ENCODE measurements at regions not wholly inside any gene's neighbourhood (a gene's known extent, or its start where the extent isn't known, plus 50 kb on each side); places are given as distances from the start of the nearest gene placed in this dataset.

DNA sequence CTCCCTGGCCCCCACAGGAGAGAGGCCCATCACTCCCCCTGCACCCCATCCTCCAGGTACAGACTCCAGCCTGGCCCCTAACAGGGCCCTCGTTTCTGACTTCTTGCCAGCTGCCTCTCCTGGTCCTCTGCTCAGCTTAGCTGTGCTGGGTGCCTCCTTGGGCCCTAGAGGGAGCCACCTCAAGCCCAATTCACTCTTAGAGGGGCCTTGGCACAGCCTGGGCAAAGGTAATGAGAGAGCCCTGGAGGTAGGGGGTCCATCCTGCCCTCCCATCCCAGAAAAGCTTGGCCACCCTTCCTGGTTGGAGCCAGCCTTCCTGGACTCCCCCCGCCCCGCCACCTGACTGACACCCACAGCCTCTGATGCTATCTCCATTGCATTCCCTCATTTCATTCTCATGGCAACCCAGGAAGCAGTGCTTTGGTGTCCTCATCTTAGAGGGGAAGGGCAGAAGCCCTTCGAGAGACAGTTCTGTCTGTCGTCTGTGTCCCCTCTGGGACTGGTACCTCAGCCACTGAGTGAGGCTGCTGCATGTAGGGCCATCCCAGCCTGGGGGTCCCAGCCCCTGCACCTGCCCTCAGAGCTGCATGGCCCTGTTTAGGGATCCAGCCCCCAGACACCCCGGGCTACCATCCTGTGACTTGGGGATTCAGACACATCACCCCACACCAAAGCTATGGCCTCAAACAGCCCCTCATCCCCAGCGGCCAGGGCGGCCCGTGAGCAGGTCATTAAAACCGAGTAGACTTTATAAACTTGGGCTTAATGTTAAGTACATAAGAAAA is 95.5 kb downstream of the BARX1 start:
- H3K9me3 ChIP-seq (ENCODE audit: control insufficient read depth, insufficient read depth, low read depth, low read length) = no peaks in the 10 kb centered on the region
- no peaks in the 10 kb centered on the region for H3K36me3 ChIP-seq (ENCODE audit: control insufficient read depth, insufficient read depth, low read length)
- no peak overlapping the region for H3K9ac ChIP-seq (ENCODE audit: low read length)
- H3K4me3 ChIP-seq (ENCODE audit: low read depth, low read length) = no peak overlapping the region
- peaks cover 12% of the 10 kb centered on the region for H3K27me3 ChIP-seq (ENCODE audit: control insufficient read depth, insufficient read depth, low read length)
- H3K4me1 ChIP-seq (ENCODE audit: control insufficient read depth, insufficient read depth, low read length) = peaks cover 18% of the 10 kb centered on the region
- H3K27ac ChIP-seq (ENCODE audit: low read depth, low read length) = no peak overlapping the region

- Histone ChIP-seq H3K9ac (ENCODE audit: low read length) (no peak overlapping the region), H3K36me3 (ENCODE audit: control insufficient read depth, insufficient read depth, low read length) (no peaks in the 10 kb centered on the region), H3K9me3 (ENCODE audit: control insufficient read depth, insufficient read depth, low read depth, low read length) (no peaks in the 10 kb centered on the region), H3K4me1 (ENCODE audit: control insufficient read depth, insufficient read depth, low read length) (peaks cover 10% of the 10 kb centered on the region; the same call in 1 of the 2 replicates), H3K27me3 (ENCODE audit: control insufficient read depth, insufficient read depth, low read length) (peaks cover 12% of the 10 kb centered on the region), H3K27ac (ENCODE audit: low read depth, low read length) (no peak overlapping the region), H3K4me3 (ENCODE audit: low read depth, low read length) (no peak overlapping the region)
Measured at GRCh38 chr9:93857528-93857927, 97.6 kb downstream of the BARX1 start.

GRCh38 chr9:93852728-93853127 is 102.4 kb downstream of the BARX1 start:
- H3K4me3 ChIP-seq (ENCODE audit: low read depth, low read length) = no peak overlapping the region
- H3K9ac ChIP-seq (ENCODE audit: low read length) = no peak overlapping the region
- no peaks in the 10 kb centered on the region for H3K36me3 ChIP-seq (ENCODE audit: control insufficient read depth, insufficient read depth, low read length)
- H3K9me3 ChIP-seq (ENCODE audit: control insufficient read depth, insufficient read depth, low read depth, low read length) = no peaks in the 10 kb centered on the region
- peaks cover 3% of the 10 kb centered on the region; the same call in 1 of the 2 replicates for H3K27me3 ChIP-seq (ENCODE audit: control insufficient read depth, insufficient read depth, low read length)
- H3K27ac ChIP-seq (ENCODE audit: low read depth, low read length) = no peak overlapping the region
- H3K4me1 ChIP-seq (ENCODE audit: control insufficient read depth, insufficient read depth, low read length) = no peaks in the 10 kb centered on the region

DNA sequence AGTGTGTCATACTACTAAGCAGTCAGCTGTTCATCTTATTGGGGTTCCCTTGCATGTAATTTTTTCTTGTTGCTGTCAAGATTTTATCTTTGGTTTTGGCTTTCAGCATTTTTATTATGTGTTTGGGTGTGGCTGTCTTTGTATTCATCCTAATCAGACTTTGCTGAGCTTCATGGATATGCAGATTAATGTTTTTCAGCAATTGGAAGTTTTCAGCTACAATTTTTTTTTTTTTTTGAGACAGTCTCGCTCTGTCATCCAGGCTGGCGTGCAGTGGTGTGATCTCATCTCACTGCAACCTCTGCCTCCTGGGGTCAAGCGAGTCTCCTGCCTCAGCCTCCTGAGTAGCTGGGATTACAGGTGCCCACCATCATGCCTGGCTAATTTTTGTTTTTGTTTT is 108.8 kb downstream of the BARX1 start:
- Histone ChIP-seq H3K4me3 (ENCODE audit: low read depth, low read length) (no peak overlapping the region), H3K27me3 (ENCODE audit: control insufficient read depth, insufficient read depth, low read length) (peaks cover 7% of the 10 kb centered on the region; the same call in 1 of the 2 replicates), H3K4me1 (ENCODE audit: control insufficient read depth, insufficient read depth, low read length) (no peaks in the 10 kb centered on the region), H3K9ac (ENCODE audit: low read length) (no peak overlapping the region), H3K36me3 (ENCODE audit: control insufficient read depth, insufficient read depth, low read length) (no peaks in the 10 kb centered on the region), H3K27ac (ENCODE audit: low read depth, low read length) (no peak overlapping the region), H3K9me3 (ENCODE audit: control insufficient read depth, insufficient read depth, low read depth, low read length) (no peaks in the 10 kb centered on the region)

DNA sequence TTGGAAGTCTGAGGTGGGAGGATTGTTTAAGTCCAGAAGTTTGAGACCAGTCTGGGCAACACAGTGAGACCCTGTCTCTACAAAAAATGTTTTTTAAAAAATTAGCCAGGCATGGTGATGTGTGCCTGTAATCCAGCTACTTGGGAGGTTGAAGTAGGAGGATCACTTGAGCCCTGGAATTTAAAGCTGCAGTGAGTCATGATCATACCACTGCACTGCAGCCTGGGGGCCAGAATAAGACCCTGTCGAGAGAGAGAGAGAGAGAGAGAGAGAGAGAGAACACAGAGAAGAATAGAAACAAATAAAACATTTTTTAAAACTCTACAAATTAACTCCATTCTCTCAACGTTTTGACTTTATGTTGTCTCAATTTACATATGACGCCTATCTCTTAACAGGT is 111.8 kb downstream of the BARX1 start:
- Histone ChIP-seq H3K27ac (ENCODE audit: low read depth, low read length) (no peak overlapping the region), H3K27me3 (ENCODE audit: control insufficient read depth, insufficient read depth, low read length) (peaks cover 4% of the 10 kb centered on the region; the same call in 1 of the 2 replicates), H3K9ac (ENCODE audit: low read length) (no peak overlapping the region), H3K4me3 (ENCODE audit: low read depth, low read length) (no peak overlapping the region), H3K36me3 (ENCODE audit: control insufficient read depth, insufficient read depth, low read length) (no peaks in the 10 kb centered on the region), H3K9me3 (ENCODE audit: control insufficient read depth, insufficient read depth, low read depth, low read length) (no peaks in the 10 kb centered on the region), H3K4me1 (ENCODE audit: control insufficient read depth, insufficient read depth, low read length) (no peaks in the 10 kb centered on the region)

GRCh38 chr9:93830606-93831005 is 124.5 kb downstream of the BARX1 start:
- Histone ChIP-seq H3K4me3 (ENCODE audit: low read depth, low read length) (no peak overlapping the region), H3K4me1 (ENCODE audit: control insufficient read depth, insufficient read depth, low read length) (peaks cover 10% of the 10 kb centered on the region), H3K36me3 (ENCODE audit: control insufficient read depth, insufficient read depth, low read length) (no peaks in the 10 kb centered on the region), H3K9me3 (ENCODE audit: control insufficient read depth, insufficient read depth, low read depth, low read length) (peaks cover 4% of the 10 kb centered on the region), H3K9ac (ENCODE audit: low read length) (no peak overlapping the region), H3K27me3 (ENCODE audit: control insufficient read depth, insufficient read depth, low read length) (peaks cover 28% of the 10 kb centered on the region), H3K27ac (ENCODE audit: low read depth, low read length) (no peak overlapping the region)

- H3K9me3 ChIP-seq (ENCODE audit: control insufficient read depth, insufficient read depth, low read depth, low read length) = peaks cover 4% of the 10 kb centered on the region
- peaks cover 33% of the 10 kb centered on the region for H3K27me3 ChIP-seq (ENCODE audit: control insufficient read depth, insufficient read depth, low read length)
- H3K36me3 ChIP-seq (ENCODE audit: control insufficient read depth, insufficient read depth, low read length) = no peaks in the 10 kb centered on the region
- H3K27ac ChIP-seq (ENCODE audit: low read depth, low read length) = no peak overlapping the region
- H3K4me3 ChIP-seq (ENCODE audit: low read depth, low read length) = no peak overlapping the region
- no peak overlapping the region for H3K9ac ChIP-seq (ENCODE audit: low read length)
- H3K4me1 ChIP-seq (ENCODE audit: control insufficient read depth, insufficient read depth, low read length) = peaks cover 10% of the 10 kb centered on the region
Measured at GRCh38 chr9:93830012-93830596, 125.1 kb downstream of the BARX1 start.

DNA sequence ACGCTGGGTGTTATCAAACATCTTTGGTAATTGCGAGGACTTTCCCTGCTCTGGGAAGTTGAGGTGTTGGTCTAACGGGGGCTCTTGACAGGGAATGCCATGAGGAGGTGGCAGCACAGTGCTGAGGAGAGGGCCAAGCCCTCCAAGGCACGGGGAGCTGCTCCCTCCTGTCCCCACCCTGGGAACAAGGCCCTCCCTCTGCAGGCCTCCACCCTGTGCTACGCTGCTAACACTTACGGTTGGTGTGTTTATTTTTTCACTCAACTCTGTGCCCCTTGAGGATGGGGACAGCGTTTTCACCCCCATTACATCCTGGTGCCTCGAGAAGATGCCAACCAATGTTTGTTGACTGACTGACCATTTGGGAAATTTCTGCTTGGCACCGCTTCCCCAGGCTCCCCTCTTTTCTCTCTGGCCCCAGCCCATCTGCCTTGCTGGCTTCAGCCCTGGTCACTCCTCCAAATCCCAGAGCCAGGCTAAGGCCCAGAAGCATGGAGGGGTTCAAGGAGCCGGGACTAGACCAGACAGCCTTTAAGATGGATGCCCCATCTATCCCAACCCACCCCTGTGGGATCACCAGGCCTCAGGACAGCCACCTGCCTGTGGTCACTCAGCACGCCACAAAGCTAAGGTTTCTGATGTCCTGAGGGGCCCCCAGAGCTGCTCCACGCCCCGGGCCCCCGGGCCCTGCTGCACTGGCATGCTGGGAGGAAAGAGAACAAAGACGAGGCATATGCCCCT is 125.7 kb downstream of the BARX1 start:
- Histone ChIP-seq H3K36me3 (ENCODE audit: control insufficient read depth, insufficient read depth, low read length) (no peaks in the 10 kb centered on the region), H3K9me3 (ENCODE audit: control insufficient read depth, insufficient read depth, low read depth, low read length) (peaks cover 4% of the 10 kb centered on the region), H3K4me1 (ENCODE audit: control insufficient read depth, insufficient read depth, low read length) (peaks cover 10% of the 10 kb centered on the region), H3K27me3 (ENCODE audit: control insufficient read depth, insufficient read depth, low read length) (peaks cover 39% of the 10 kb centered on the region), H3K27ac (ENCODE audit: low read depth, low read length) (no peak overlapping the region), H3K9ac (ENCODE audit: low read length) (no peak overlapping the region), H3K4me3 (ENCODE audit: low read depth, low read length) (no peak overlapping the region)

- Histone ChIP-seq H3K27ac (ENCODE audit: low read depth, low read length) (no peak overlapping the region), H3K4me3 (ENCODE audit: low read depth, low read length) (no peak overlapping the region), H3K4me1 (ENCODE audit: control insufficient read depth, insufficient read depth, low read length) (peaks cover 10% of the 10 kb centered on the region), H3K36me3 (ENCODE audit: control insufficient read depth, insufficient read depth, low read length) (no peaks in the 10 kb centered on the region), H3K9me3 (ENCODE audit: control insufficient read depth, insufficient read depth, low read depth, low read length) (peaks cover 3% of the 10 kb centered on the region), H3K27me3 (ENCODE audit: control insufficient read depth, insufficient read depth, low read length) (peaks cover 39% of the 10 kb centered on the region), H3K9ac (ENCODE audit: low read length) (no peak overlapping the region)
Measured at GRCh38 chr9:93828331-93829097, 126.6 kb downstream of the BARX1 start.

- Histone ChIP-seq H3K36me3 (ENCODE audit: control insufficient read depth, insufficient read depth, low read length) (no peaks in the 10 kb centered on the region), H3K4me1 (ENCODE audit: control insufficient read depth, insufficient read depth, low read length) (peaks cover 10% of the 10 kb centered on the region), H3K27me3 (ENCODE audit: control insufficient read depth, insufficient read depth, low read length) (peaks cover 39% of the 10 kb centered on the region), H3K27ac (ENCODE audit: low read depth, low read length) (no peak overlapping the region), H3K9me3 (ENCODE audit: control insufficient read depth, insufficient read depth, low read depth, low read length) (peaks cover 3% of the 10 kb centered on the region; the same call in 1 of the 2 replicates), H3K9ac (ENCODE audit: low read length) (no peak overlapping the region), H3K4me3 (ENCODE audit: low read depth, low read length) (peak overlapping the region; percentile 46)
Measured at GRCh38 chr9:93827545-93828330, 127.4 kb downstream of the BARX1 start.

Measured in HUES6 (cell line).